H1 (cell line): ENCODE measurements at regions not wholly inside any gene's neighbourhood (a gene's known extent, or its start where the extent isn't known, plus 50 kb on each side); places are given as distances from the start of the nearest gene placed in this dataset.

ENCODE experiments used
- CTCF ChIA-PET: fragments of 300-600 bp; sonication (Branson Sonifier 250); formaldehyde crosslinking; loops from one replicate; lab custom pipeline; 2021; ENCODE audit not compliant: partially characterized antibody; lab: Charles Lee
- POLR2A ChIA-PET: fragments of 300-600 bp; sonication (Branson Sonifier 250); formaldehyde crosslinking; loops from one replicate; lab custom pipeline; 2021; ENCODE audit warnings: inconsistent platforms; ENCODE audit not compliant: partially characterized antibody; lab: Charles Lee
- DNase-seq, 2 experiments: peaks; one replicate each; pipeline versions ENCODE4 v3.0.0 to v3.0.0-alpha.2; 2010 to 2022; ENCODE audit warnings: low spot score in 2 of 2, low read depth in 1 of 2, mixed read lengths in 1 of 2
- FAIRE-seq: peaks from 2 replicates; lab custom pipeline; 2011; peaks lifted over from hg19 to GRCh38; lab: Jason Lieb, UNC
- H2AFZ ChIP-seq: 2 replicates; pipeline ENCODE4 v1.8.1; 2012; ENCODE audit warnings: low read length, inconsistent platforms
- H2AK5ac ChIP-seq: 2 replicates; pipeline ENCODE4 v1.6.1; 2013; ENCODE audit warnings: low read depth, low read length
- H2BK120ac ChIP-seq: replicated peaks from 2 replicates; pipeline ENCODE3; 2013; ENCODE audit warnings: low read depth, low read length, inconsistent platforms
- H2BK12ac ChIP-seq: 2 replicates; pipeline ENCODE4 v1.6.1; 2013; ENCODE audit warnings: low read depth, low read length
- H2BK15ac ChIP-seq: 2 replicates; pipeline ENCODE4 v1.6.1; 2013; ENCODE audit warnings: low read length
- H2BK20ac ChIP-seq: 2 replicates; pipeline ENCODE4 v1.6.1; 2013; ENCODE audit warnings: low read length
- H2BK5ac ChIP-seq: 2 replicates; pipeline ENCODE4 v1.6.1; 2013; ENCODE audit warnings: low read depth, low read length
- H3K14ac ChIP-seq: 2 replicates; pipeline ENCODE4 v1.6.1; 2013; ENCODE audit warnings: inconsistent platforms; ENCODE audit not compliant: insufficient read length
- H3K18ac ChIP-seq: 2 replicates; pipeline ENCODE4 v1.6.1; 2013; ENCODE audit warnings: low read length; ENCODE audit errors: extremely low read depth
- H3K23ac ChIP-seq: 2 replicates; pipeline ENCODE4 v1.6.1; 2013; ENCODE audit warnings: inconsistent platforms; ENCODE audit not compliant: insufficient read length
- H3K23me2 ChIP-seq: 2 replicates; pipeline ENCODE4 v1.6.1; 2013; ENCODE audit warnings: low read depth, low read length
- H3K27ac ChIP-seq: 2 replicates; pipeline ENCODE4 v1.6.1; 2011; ENCODE audit warnings: low read depth, low read length, inconsistent platforms
- H3K27me3 ChIP-seq, 4 experiments: replicated peaks in 1 of 4; 1 replicate in 1 of 4; 2 replicates in 3 of 4; pipeline versions ENCODE4 v1.6.1 to v1.8.1; 2011 to 2013; ENCODE audit warnings: low read length in 3 of 4, mild to moderate bottlenecking in 3 of 4, inconsistent platforms in 2 of 4, mixed read lengths in 2 of 4, moderate library complexity in 1 of 4; ENCODE audit not compliant: control insufficient read depth in 3 of 4, insufficient read depth in 3 of 4; ENCODE audit errors: extremely low read depth in 1 of 4
- H3K36me3 ChIP-seq, 4 experiments: 2 replicates each; pipeline versions ENCODE4 v1.6.1 to v1.8.1; 2011 to 2013; ENCODE audit warnings: mild to moderate bottlenecking in 4 of 4, low read length in 3 of 4, moderate library complexity in 2 of 4, control low read depth in 1 of 4, inconsistent platforms in 1 of 4; ENCODE audit not compliant: insufficient read depth in 4 of 4, control insufficient read depth in 2 of 4
- H3K4ac ChIP-seq: replicated peaks from 2 replicates; pipeline ENCODE3; 2013; ENCODE audit warnings: low read length, low read depth, mixed read lengths, inconsistent platforms; ENCODE audit not compliant: insufficient read length
- H3K4me1 ChIP-seq, 4 experiments: replicated peaks in 1 of 4; 1 replicate in 1 of 4; 2 replicates in 3 of 4; pipeline versions ENCODE4 v1.6.1 to v1.8.1; 2011 to 2013; ENCODE audit warnings: low read length in 3 of 4, inconsistent platforms in 2 of 4, mixed read lengths in 1 of 4; ENCODE audit not compliant: insufficient read depth in 4 of 4, control insufficient read depth in 3 of 4
- H3K4me2 ChIP-seq, 2 experiments: 2 replicates each; pipeline versions ENCODE4 v1.6.1 to v1.8.1; 2011 to 2013; ENCODE audit warnings: low read depth in 2 of 2, low read length in 2 of 2, control low read depth in 1 of 2, inconsistent platforms in 1 of 2, mild to moderate bottlenecking in 1 of 2; ENCODE audit not compliant: insufficient read depth in 1 of 2
- H3K4me3 ChIP-seq, 4 experiments: fragments of 200-600, 300-600 bp in 1 of 4; sonication (generic), shearing (Covaris generic), sonication (Bioruptor Twin) in 1 of 4; 2 replicates each; pipeline versions ENCODE4 v1.5.1 to v1.8.1; 2011 to 2016; ENCODE audit warnings: low read length in 4 of 4, low read depth in 3 of 4, control low read depth in 2 of 4, inconsistent platforms in 2 of 4, mild to moderate bottlenecking in 2 of 4, mixed read lengths in 1 of 4, moderate library complexity in 1 of 4; ENCODE audit not compliant: insufficient read depth in 2 of 4; ENCODE audit errors: extremely low read depth in 1 of 4
- H3K56ac ChIP-seq: replicated peaks from 2 replicates; pipeline ENCODE3; 2013; ENCODE audit warnings: low read depth, mild to moderate bottlenecking, mixed read lengths, low read length, inconsistent platforms; ENCODE audit not compliant: insufficient read length
- H3K79me1 ChIP-seq: 2 replicates; pipeline ENCODE4 v1.6.1; 2013; ENCODE audit warnings: low read depth, low read length, control low read depth
- H3K79me2 ChIP-seq, 2 experiments: 2 replicates each; pipeline versions ENCODE4 v1.6.1 to v1.8.1; 2012 to 2013; ENCODE audit warnings: low read length in 2 of 2, mild to moderate bottlenecking in 2 of 2, inconsistent platforms in 1 of 2; ENCODE audit not compliant: insufficient read depth in 2 of 2, control insufficient read depth in 1 of 2
- H3K9ac ChIP-seq, 4 experiments: replicated peaks in 1 of 4; 1 replicate in 1 of 4; 2 replicates in 3 of 4; pipeline versions ENCODE4 v1.6.1 to v1.8.1; 2011 to 2013; ENCODE audit warnings: low read depth in 3 of 4, low read length in 3 of 4, control low read depth in 2 of 4, mild to moderate bottlenecking in 2 of 4, moderate library complexity in 2 of 4, inconsistent platforms in 1 of 4; ENCODE audit errors: extremely low read depth in 1 of 4
- H3K9me3 ChIP-seq, 2 experiments: 2 replicates each; pipeline versions ENCODE4 v1.6.1 to v1.8.1; 2012 to 2013; ENCODE audit warnings: mild to moderate bottlenecking in 2 of 2, moderate library complexity in 2 of 2, control low read depth in 1 of 2, inconsistent platforms in 1 of 2, low read depth in 1 of 2, low read length in 1 of 2, mixed read lengths in 1 of 2; ENCODE audit not compliant: insufficient read depth in 2 of 2
- H4K20me1 ChIP-seq, 2 experiments: replicated peaks in 1 of 2; 2 replicates each; pipeline versions ENCODE3 to v1.8.1; 2011 to 2013; ENCODE audit warnings: inconsistent platforms in 2 of 2, low read length in 2 of 2, mild to moderate bottlenecking in 1 of 2; ENCODE audit not compliant: insufficient read depth in 2 of 2, control insufficient read depth in 1 of 2
- H4K5ac ChIP-seq: 2 replicates; pipeline ENCODE4 v1.6.1; 2013; ENCODE audit warnings: low read length, low read depth, mixed read lengths, inconsistent platforms; ENCODE audit not compliant: insufficient read length
- H4K8ac ChIP-seq: 2 replicates; pipeline ENCODE4 v1.8.0; 2013; ENCODE audit warnings: mild to moderate bottlenecking, moderate library complexity, low read length, inconsistent platforms; ENCODE audit not compliant: insufficient read depth; ENCODE audit errors: extremely low read depth
- H4K91ac ChIP-seq: replicated peaks from 2 replicates; pipeline ENCODE3; 2013; ENCODE audit warnings: low read length, mixed read lengths, inconsistent platforms; ENCODE audit not compliant: insufficient read length
- CBX8 ChIP-seq: fragments of 300-800, 300-1000 bp; sonication (generic); IDR thresholded peaks from 2 replicates; pipeline ENCODE4 v1.7.1; 2016; ENCODE audit warnings: low read depth, low read length, borderline replicate concordance
- CREB1 ChIP-seq: IDR thresholded peaks from 2 replicates; pipeline ENCODE4 v1.6.1; 2012; ENCODE audit warnings: inconsistent platforms
- GTF2F1 ChIP-seq: IDR thresholded peaks from 2 replicates; pipeline ENCODE4 v1.6.1; 2012; ENCODE audit warnings: low read depth, low read length, improper control_type of control experiment, borderline replicate concordance
- JUND ChIP-seq: IDR thresholded peaks from 2 replicates; pipeline ENCODE4 v1.6.1; 2011; ENCODE audit warnings: mild to moderate bottlenecking, improper control_type of control experiment, low read length
- SP2 ChIP-seq: IDR thresholded peaks from 2 replicates; pipeline ENCODE4 v1.6.1; 2012; ENCODE audit warnings: mild to moderate bottlenecking, low read length, inconsistent platforms
- SRF ChIP-seq: IDR thresholded peaks from 2 replicates; pipeline ENCODE4 v1.6.1; 2011; ENCODE audit warnings: mild to moderate bottlenecking, low read depth, low read length, moderate library complexity
- WGBS, 2 experiments: shearing (Covaris generic) in 1 of 2; methylation state at CpG; one replicate each; pipeline versions ENCODE4 v1.1.6 to v1.1.7; 2013 to 2015; ENCODE audit warnings: low lambda C conversion rate in 2 of 2, mixed read lengths in 2 of 2, inconsistent platforms in 1 of 2, low coverage in 1 of 2, missing lambda C conversion rate in 1 of 2; ENCODE audit not compliant: insufficient replicate concordance in 2 of 2, insufficient coverage in 1 of 2, insufficient read length in 1 of 2; ENCODE audit errors: extremely low coverage in 1 of 2, missing lambda C conversion rate in 1 of 2; 5-methylcytosine and 5-hydroxymethylcytosine counted together

- ChIA-PET CTCF (interaction anchor here (1.0 to 1.1 kb wide), 2 partner anchors 10 to 153 kb away, joined by 3 read pairs; no protein-coding TSS in a partner anchor), POLR2A (no interaction called here)
- H3K9me3 ChIP-seq, result no peaks in the 10 kb centered on the region
- H4K8ac ChIP-seq, result no peak overlapping the region
- H2BK15ac ChIP-seq, result no peak overlapping the region
- H3K23ac ChIP-seq, result no peak overlapping the region
- H3K4me2 ChIP-seq, result no peak overlapping the region
- H2AK5ac ChIP-seq, result no peak overlapping the region
- H2AFZ ChIP-seq, result no peak overlapping the region
- FAIRE-seq (no peak), DNase-seq (no peak)
- no peak overlapping the region for H4K91ac ChIP-seq
- no peaks in the 10 kb centered on the region for H3K79me2 ChIP-seq
- H3K56ac ChIP-seq, result no peak overlapping the region
- H2BK12ac ChIP-seq, result no peak overlapping the region
- H3K27ac ChIP-seq, result no peak overlapping the region
- H3K18ac ChIP-seq, result no peak overlapping the region
- no peak for TF ChIP-seq CREB1
- TF ChIP-seq CBX8, result no peak
- TF ChIP-seq SP2, result no peak
- no peak for TF ChIP-seq JUND
- TF ChIP-seq GTF2F1, result no peak
- TF ChIP-seq SRF, result no peak
- H2BK120ac ChIP-seq, result no peak overlapping the region
- no peaks in the 10 kb centered on the region for H3K27me3 ChIP-seq
- H3K4me1 ChIP-seq, result peaks cover 0 to 9% (median 3%) of the 10 kb centered on the region in 4 experiments; a peak in 2 of 7 replicates
- WGBS, 2 experiments, result 68% methylated on average over 1 of the region's 1 CpG; no CpG with 5 or more reads in 1 of the 2 experiments
- no peak overlapping the region for H4K5ac ChIP-seq
- no peak overlapping the region for H2BK20ac ChIP-seq
- H3K36me3 ChIP-seq, result no peaks in the 10 kb centered on the region
- no peak overlapping the region for H2BK5ac ChIP-seq
- no peaks in the 10 kb centered on the region for H4K20me1 ChIP-seq
- no peak overlapping the region for H3K14ac ChIP-seq
- no peak overlapping the region for H3K4me3 ChIP-seq
- H3K9ac ChIP-seq, result no peak overlapping the region
- H3K4ac ChIP-seq, result no peak overlapping the region
- no peaks in the 10 kb centered on the region for H3K79me1 ChIP-seq
- no peaks in the 10 kb centered on the region for H3K23me2 ChIP-seq
Measured at GRCh38 chr6:11890849-11891248, 112.2 kb upstream of the ADTRP start.
